GM19467 (cell line): ENCODE measurements at regions not wholly inside any gene's neighbourhood (a gene's known extent, or its start where the extent isn't known, plus 50 kb on each side); places are given as distances from the start of the nearest gene placed in this dataset.
"Not testable (repeated sequence)": the region's sequence is repeated elsewhere in the genome, so short reads cannot be mapped to it uniquely, and the experiment has no call there.

Experiments used
- ATAC-seq: cut with Tn5 transposase; IDR thresholded peaks from one replicate; pipeline ENCODE4 v1.9.1; 2021; ENCODE audit warnings: mild to moderate bottlenecking, moderate library complexity; ENCODE audit not compliant: unreplicated experiment

DNA sequence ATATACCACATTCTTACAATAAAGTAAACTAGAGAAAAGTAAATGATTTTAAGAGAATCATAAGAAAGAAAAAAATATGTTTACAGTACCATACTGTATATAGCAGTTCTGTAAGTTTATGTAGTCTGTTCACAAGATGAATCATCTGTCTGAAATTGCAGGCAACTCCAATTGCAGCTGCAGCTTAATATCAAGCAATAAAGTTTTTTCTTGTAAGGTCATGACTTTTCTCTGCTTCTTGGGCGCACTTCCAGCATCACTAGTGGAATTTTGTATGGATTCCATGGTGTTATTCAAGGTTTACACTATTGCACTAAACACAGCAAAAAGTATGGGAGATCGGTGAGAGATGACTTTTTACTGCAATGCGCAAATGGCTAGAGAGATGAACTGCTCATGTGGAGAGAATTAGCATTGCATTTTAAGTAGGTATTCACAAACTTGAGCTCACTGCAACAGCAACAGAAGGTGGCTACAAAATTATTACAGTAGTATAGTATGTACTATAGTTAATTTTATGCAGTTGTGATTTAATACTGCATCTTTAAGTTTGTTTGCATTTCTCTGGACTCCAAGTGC, 445.4 kb upstream of the OR4E1 start:
- no peak for ATAC-seq

DNA sequence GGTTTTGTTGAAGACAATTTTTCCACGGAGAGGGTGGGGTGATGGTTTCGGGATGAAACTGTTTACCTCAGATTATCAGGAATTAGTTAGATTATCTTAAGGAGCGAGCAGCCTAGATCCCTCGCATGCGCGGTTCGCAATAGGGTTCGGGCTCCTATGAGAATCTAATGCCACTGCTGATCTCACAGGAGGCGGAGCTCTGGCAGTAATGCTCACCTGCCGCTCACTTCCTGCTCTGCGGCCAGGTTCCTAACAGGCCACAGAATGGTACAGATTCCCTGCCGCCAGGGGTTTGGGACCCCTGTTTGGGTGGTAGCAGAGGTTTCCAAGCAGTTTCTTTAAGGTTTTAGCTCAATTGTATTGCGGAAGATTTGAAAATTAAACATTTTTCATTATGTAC, 439.8 kb upstream of the OR4E1 start:
- ATAC-seq: no peak

DNA sequence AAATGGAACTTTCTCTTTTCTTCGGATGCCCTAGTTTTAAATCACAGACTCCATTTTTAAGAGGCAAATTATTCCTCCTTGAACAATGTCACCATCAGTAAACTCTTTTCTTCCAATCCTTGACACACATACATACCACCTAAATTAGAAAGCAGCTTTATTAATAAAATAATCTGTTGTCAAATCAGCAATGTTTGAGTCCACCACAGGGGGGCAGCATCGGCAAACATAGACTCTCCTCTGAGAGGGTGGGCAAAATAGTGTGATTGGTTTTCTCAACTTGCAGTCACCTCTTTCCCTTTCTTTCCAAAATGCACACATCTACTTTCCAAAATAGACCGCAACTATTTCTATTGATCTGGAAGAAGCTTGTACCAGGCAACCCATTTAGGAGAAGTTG, 438.4 kb upstream of the OR4E1 start:
- ATAC-seq: no peak

DNA sequence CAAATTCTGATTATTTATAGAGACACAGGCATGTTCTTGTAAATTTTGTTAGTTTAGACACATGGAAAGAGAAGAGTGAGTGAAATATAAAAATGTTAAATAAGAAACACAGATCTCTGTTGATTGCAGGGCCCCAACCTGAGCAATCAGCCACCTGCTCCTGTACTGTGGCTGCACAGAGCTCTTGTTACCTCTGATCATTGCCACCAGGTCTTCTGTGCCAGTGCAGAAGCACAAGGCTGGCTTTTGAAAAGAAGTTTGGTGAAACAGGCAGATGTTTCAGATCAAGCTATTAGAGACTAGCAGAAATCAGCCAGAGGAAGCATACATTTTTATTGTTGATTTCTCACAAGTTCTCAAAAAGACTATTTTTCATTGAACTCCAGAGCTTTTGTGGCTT, 434.1 kb upstream of the OR4E1 start:
- ATAC-seq: no peak

DNA sequence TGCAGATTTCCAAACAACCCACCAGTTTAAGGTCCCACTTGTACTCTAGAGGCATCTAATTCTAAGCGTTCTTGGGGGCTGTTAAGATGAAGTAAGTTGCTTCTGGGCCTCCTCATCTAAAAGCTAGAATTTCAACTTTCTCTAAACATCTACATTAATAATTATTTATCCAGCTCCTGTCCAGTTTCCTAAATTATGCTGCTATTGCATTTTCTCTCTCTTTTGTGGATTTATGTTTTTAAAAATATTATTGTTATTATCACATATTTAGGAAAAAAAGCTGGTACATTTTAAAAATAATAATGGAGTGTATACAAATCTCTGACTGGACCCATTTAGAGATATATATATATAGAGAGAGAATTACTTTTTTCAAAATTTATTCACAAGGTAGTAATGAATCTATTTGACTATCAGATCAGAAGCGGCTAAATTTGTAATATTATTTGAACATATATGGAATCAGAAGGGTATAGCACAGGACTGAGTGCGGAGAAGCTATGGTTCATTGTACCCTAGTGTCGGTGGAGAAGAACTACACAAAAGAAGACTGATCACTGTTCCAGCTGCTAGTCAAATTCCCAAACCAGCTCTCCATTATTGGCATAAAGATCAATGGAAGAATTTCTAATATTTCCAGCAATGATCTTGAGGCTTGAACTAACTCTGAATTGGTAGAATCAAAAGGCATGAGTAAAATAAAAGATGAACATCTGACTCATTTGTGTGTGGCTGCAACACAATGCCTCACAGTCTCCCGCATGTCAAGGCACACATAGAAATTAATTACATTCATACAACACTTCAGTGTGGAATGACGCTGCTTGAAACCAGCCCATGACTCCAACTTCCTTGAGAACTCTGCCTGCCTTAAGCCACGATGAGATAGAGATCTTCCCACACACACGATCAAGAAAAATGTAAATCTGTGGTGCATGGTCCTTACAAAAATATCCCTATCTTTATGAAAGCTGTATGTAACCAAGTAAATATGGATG, 433.4 kb upstream of the OR4E1 start:
- ATAC-seq: no peak

DNA sequence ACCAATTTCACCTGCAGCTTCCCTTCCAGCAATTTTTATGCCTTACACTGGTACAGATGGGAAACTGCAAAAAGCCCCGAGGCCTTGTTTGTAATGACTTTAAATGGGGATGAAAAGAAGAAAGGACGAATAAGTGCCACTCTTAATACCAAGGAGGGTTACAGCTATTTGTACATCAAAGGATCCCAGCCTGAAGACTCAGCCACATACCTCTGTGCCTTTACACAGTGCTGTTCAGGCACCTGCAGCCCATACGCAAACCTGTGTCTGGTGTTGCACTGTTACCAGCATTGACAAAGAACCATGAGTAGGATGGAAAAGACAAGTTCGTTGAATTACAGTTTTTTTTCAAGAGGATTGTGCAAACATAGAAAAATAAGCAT, 432.0 kb upstream of the OR4E1 start:
- ATAC-seq: no peak

DNA sequence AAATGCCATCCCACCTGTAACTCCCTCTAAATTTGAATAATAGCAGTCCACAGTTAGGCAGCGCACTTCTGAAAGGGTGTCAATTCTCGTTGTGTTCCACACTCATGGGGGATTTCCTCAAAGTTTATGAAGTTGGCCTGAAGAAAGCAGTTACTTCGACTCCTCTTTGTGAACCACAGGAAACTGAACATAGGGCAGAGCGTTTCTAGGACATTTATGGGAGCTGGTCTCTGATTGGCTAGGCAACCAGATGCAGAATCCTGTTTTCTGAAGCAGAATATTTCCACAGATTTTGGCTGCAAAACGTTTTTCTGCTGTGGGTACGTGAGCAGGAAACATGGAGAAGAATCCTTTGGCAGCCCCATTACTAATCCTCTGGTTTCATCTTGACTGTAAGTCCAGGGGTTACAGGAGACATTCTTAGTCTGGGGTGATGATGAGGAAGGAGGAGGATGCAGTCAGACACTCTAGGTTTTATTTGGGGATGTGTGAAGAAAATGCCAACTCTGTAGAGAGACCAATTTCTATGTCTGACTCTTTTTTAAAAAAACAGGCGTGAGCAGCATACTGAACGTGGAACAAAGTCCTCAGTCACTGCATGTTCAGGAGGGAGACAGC, 431.5 kb upstream of the OR4E1 start:
- ATAC-seq: no peak

DNA sequence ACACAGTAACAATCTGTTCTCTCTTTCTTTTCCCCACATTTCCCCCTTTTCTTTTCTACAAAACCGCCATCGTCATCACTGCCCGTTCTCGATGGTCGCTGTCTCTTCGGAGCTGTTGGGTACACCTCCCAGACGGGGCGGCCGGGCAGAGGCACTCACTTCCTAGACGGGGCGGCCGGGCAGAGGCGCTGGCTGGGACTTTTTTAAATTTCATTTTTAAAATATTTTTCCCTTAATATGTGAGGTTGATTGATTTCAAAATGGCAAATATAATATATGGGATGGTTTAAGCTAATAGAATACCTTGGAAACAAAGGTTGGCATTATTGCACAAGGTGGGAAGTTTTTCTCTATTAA, 427.1 kb upstream of the OR4E1 start:
- not testable (repeated sequence) for ATAC-seq

DNA sequence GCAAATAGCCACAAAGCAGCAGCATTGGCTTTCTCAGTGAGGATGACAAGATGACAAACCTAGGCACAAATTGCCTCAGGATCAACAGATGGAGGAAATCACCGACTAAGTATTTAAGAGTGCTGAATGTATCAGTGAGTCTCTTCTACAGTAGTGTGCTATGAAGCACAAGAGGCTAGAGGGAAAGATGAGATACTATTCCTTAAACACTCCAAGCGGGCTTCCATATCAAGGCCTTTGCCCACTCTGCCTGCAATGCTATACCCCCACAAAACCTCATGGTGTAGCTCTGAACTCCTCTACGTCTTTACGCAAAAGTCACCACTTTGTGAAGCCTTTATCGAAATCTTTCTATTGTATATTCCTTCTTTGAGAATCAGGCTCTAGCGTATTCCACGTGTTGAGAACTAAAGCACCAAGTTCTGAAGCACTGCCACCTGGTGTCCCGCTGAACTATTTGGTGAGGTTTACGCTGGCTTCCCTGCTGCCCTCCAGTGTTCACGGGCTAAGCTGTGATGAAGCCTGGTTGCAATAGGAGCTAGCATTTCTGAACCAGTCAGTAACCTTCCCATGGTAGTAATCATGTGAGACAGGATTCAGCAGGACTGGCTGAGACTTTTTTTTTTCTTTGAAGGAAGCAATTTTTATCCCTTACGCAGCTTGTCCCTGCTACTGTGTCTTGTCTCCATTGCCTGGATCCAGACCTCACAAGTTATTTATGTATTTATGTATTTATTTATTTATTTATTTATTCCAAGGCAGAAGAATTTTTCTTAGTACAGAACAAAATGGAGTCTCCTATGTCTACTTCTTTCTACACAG, 426.5 kb upstream of the OR4E1 start:
- ATAC-seq: peak; percentile 66

DNA sequence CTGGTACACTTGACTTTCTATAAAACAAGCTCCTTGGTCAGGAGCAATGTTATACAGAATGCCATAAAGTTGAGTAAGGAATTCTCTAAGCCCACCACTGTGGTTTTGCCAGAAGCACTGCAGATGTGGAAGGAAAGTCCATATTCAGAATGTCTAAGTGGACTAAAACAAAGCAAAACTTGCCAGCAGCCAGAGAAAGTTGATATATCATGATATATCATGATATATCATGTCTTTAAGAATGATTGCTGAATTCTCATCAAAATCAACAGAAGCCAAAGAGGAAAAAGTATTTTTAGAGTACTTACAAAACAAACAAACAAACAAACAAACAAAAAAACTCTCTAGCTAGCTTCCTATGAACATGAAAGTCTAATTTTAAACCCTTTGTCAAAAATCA, 424.8 kb upstream of the OR4E1 start:
- ATAC-seq: no peak

DNA sequence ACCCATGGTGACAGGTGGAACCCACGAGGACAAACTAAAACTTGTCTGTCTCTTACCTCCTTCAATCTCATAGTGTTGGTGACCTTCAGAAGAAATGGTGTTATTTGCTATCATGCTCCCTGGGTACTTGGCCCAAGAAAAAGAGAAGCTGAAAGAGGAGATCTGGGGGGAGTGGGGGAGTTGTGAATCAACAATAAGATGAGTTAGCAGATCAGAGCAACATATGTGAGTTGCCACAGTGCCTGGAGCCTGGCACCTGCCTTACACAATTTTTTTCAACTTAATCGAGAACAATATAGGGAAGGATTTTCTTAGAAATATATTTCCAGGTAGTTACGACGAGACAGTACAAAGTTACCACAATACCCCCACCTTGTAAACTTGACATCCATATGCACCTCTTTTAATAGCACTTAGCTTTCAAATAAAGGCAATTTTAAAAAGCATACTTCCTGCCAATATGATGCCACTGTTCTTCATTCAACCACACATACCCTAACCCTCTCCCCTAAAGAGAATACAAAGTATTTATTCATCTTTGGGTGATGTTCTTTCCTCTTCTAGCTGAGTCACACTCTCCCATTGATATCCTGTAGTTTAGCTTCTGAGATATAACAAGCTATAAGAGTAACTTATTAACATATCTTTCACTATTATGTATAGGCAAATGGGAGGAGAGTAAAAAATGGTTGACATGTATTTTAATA, 424.1 kb upstream of the OR4E1 start:
- ATAC-seq: no peak

DNA sequence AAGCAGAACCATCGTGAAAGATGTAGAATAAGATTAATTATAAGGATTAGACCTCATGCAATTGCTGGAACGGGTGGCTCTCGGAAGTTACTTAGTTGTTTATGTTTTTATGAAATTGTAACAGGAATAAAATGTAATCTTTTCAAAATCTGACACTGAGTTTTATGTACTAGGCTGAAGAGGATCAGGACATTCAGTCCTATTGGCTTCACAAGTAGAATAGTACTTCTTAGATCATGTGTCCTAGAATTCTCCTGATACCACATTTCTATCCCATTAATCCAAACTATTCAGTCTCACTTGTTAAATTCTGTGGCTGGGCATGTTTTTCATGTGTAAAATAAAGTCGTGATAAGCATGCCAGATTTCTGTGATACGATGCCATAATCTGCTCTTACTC, 423.5 kb upstream of the OR4E1 start:
- ATAC-seq: no peak

DNA sequence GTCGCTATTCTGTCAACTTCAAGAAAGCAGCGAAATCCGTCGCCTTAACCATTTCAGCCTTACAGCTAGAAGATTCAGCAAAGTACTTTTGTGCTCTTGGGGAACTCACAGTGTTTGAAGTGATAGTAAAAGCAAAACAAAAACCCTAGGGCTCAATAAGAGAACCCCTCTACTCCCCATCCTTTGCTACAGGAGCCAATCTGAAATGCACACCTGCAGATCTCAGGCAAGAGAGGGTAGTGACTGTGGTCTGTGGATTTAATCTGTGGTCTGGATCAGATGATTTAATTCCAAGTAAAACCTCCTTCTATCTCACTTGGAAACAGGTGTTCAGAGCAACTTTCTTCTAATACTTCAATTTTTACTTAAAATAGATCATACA, 422.9 kb upstream of the OR4E1 start:
- no peak for ATAC-seq

DNA sequence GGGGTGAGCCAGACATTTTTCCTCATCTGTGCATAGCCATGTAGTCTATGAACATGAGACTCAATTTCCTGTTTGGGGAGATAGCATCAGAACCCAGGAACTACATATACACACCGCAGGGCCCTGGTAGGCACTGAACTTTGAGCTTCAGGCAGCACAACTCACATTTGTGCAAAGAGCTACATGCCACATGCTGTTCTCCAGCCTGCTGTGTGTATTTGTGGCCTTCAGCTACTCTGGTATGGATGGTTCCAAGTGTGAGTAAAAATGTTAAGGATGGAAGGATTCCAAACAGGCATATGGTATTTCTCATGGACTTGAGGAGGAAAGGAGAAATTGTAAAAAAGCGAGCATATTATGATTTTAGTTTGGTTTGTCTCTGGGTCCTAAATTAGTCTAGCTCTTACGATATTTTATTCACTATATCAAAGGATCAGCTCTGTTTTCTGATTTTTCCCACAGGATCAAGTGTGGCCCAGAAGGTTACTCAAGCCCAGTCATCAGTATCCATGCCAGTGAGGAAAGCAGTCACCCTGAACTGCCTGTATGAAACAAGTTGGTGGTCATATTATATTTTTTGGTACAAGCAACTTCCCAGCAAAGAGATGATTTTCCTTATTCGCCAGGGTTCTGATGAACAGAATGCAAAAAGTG, 422.4 kb upstream of the OR4E1 start:
- no peak for ATAC-seq

DNA sequence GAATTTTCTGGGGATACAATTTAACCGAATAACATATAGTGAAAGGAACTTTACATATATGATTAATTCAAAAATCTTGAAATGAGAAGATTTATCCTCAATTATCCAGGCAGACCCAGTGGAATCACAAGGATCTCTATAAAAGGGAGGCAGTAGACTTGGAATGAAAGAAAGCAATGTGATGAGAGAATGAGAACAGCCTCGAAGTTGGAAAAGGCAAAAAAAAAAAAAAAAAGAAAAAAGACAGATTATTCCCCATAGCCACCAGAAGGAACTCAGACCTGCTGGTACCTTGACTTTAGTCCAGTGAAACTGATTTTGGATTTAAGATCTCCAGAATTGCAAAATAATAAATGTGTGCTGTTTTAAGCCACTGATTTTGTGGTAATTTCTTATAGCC, 416.3 kb upstream of the OR4E1 start:
- ATAC-seq: no peak

DNA sequence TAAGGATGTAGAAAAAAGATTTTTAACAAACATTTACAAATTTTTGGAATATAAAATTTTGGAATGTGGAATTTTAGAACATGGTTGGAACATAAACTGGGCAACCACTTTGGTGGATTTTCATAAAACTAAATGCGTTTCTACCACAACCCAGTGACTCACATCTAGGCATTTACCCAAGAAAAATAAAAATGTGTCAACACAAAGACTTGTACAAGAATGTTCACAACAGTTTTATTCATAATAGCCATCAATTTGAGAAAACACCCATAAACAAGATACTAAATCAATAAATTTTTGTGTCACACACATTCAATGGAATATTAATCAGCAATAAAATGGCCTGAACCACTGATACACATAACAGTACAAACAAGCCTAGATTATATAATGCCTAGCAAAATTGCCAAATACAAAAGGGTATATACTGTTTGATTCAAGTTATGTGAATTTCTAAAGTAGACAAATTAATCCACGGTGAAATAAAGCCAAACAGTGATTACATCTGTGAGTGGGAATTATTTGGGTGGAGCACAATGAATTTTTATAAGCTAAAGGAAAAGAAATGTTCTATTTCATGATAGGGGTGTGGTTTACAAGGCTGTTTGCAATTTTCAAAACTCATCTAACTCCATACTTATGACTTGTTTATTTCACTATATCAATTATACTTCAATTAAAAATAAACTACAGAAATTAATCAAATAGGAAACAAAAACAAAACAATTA, 415.2 kb upstream of the OR4E1 start:
- ATAC-seq: no peak

DNA sequence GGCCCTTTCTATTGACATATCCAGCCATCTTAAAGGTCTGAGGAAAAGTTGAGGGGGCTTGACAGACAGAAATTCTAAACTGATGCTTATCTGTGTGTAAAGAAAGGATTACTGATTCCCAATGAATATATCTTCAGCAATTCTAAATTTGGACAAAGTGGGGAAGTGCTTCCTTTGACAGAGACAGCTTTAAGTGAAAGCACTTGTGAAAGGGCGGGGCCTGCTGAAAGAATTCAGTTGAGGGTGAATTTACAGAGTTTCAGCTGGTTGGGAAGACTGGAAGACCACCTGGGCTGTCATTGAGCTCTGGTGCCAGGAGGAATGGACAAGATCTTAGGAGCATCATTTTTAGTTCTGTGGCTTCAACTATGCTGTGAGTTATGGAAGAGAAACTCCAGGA, 412.5 kb upstream of the OR4E1 start:
- no peak for ATAC-seq

DNA sequence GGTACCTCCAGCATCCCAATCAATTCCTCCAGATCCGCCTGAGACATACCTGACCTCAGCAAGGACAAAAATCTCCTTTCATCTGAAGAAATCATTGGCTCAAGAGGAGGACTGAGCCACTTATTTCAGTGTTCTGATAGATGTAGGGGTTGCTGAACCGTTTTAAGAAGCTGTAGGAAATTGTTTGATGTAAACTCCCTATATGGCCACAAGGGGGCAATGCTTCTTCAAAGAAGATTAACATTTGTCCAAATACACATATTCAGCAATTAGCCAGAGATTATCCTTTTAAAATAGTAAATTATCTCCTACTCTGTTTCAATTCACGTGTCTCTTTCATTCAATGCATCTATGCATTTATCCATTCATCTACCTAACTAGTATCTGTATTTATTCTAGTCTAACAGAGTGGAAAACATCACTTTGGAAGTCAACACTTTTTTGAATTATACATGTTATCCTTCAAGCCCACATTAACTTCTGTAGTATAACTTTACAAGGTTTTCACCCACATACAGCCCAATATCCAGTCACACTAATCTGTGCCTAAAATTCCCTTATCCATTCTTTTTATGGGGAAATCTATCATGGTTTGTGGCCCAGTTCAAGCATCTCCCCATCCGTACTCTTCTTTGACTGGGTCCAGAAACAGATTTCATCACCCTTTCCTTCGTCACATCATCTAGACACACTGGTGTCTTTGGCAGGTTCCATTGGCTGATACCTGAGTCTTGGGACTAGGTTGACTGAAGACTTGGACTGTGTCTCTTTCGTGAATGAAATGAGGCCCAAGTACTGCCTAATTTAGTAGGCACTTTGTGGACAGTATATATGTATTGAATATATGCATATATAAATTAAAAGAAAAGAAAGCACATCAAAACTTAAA, 411.0 kb upstream of the OR4E1 start:
- ATAC-seq: no peak

DNA sequence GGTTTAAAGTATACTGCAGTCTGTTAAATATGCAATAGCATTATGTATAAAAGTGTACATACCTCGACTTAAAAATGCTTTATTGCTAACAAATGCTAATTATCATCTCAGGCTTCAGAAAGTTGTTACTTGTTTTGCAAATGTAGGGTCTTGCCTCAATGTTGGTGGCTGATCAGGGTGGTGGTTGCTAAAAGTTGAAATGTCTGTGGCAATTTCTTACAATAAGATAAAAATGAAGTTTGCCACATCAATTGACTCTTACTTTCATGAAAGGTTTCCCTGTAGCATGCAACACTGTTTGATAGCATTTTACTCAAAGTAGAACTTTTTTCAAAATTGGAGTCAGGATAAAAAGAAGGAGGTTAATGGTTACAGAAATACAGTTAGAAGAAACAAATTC, 407.7 kb upstream of the OR4E1 start:
- ATAC-seq: no peak
